Left forelimb (tissue), 1 donor: ENCODE measurements at regions not wholly inside any gene's neighbourhood (a gene's known extent, or its start where the extent isn't known, plus 50 kb on each side); places are given as distances from the start of the nearest gene placed in this dataset.
"Not testable (repeated sequence)": the region's sequence is repeated elsewhere in the genome, so short reads cannot be mapped to it uniquely, and the experiment has no call there.

Experiments
- DNase-seq: peaks from one replicate; pipeline ENCODE4 v3.0.0-alpha.2; 2018; ENCODE audit warnings: low spot score

- DNase-seq = no peak
Observed at GRCh38 chr5:58015175-58015574, 444.7 kb downstream of the PLK2 start.

- DNase-seq = no peak
Observed at GRCh38 chr5:58013542-58014258, 446.2 kb downstream of the PLK2 start.

GRCh38 chr5:58012801-58013315 lies 447.0 kb downstream of the PLK2 start:
- DNase-seq = no peak

GRCh38 chr5:58012102-58012501 lies 447.8 kb downstream of the PLK2 start:
- no peak for DNase-seq

GRCh38 chr5:58011301-58011700 lies 448.6 kb downstream of the PLK2 start:
- DNase-seq = no peak

- DNase-seq = no peak
Observed at GRCh38 chr5:58009754-58010153, 450.1 kb downstream of the PLK2 start.

- no peak for DNase-seq
Observed at GRCh38 chr5:58002323-58002722, 457.6 kb downstream of the PLK2 start.

- DNase-seq = no peak
Observed at GRCh38 chr5:57993866-57994265, 466.0 kb downstream of the PLK2 start.

- DNase-seq = no peak
Observed at GRCh38 chr5:57989378-57989777, 470.5 kb downstream of the PLK2 start.

- DNase-seq = no peak
Observed at GRCh38 chr5:57988813-57989212, 471.1 kb downstream of the PLK2 start.

GRCh38 chr5:57987552-57987951 lies 472.3 kb downstream of the PLK2 start:
- DNase-seq = no peak

- no peak for DNase-seq
Observed at GRCh38 chr5:57986761-57987341, 473.0 kb downstream of the PLK2 start.

- DNase-seq = no peak
Observed at GRCh38 chr5:57983426-57983825, 476.5 kb downstream of the PLK2 start.

GRCh38 chr5:57979671-57980070 lies 480.2 kb downstream of the PLK2 start:
- no peak for DNase-seq

- no peak for DNase-seq
Observed at GRCh38 chr5:57976506-57976905, 483.4 kb downstream of the PLK2 start.

GRCh38 chr5:57972099-57972498 lies 487.8 kb downstream of the PLK2 start:
- DNase-seq = not testable (repeated sequence)

- DNase-seq = no peak
Observed at GRCh38 chr5:57960569-57960968, 478.0 kb upstream of the ACTBL2 start.

GRCh38 chr5:57956636-57957035 lies 474.0 kb upstream of the ACTBL2 start:
- no peak for DNase-seq

- no peak for DNase-seq
Observed at GRCh38 chr5:57955511-57955910, 472.9 kb upstream of the ACTBL2 start.

GRCh38 chr5:57953792-57954191 lies 471.2 kb upstream of the ACTBL2 start:
- no peak for DNase-seq

GRCh38 chr5:57950616-57951228 lies 468.1 kb upstream of the ACTBL2 start:
- no peak for DNase-seq

GRCh38 chr5:57948091-57948490 lies 465.5 kb upstream of the ACTBL2 start:
- DNase-seq = no peak

- no peak for DNase-seq
Observed at GRCh38 chr5:57947181-57947580, 464.6 kb upstream of the ACTBL2 start.
